ENCODE measurements at regions not wholly inside any gene's neighbourhood (a gene's known extent, or its start where the extent isn't known, plus 50 kb on each side); places are given as distances from the start of the nearest gene placed in this dataset.
A peak's percentile ranks its signal among the peaks of the same experiment; 100 is the strongest.

DNA sequence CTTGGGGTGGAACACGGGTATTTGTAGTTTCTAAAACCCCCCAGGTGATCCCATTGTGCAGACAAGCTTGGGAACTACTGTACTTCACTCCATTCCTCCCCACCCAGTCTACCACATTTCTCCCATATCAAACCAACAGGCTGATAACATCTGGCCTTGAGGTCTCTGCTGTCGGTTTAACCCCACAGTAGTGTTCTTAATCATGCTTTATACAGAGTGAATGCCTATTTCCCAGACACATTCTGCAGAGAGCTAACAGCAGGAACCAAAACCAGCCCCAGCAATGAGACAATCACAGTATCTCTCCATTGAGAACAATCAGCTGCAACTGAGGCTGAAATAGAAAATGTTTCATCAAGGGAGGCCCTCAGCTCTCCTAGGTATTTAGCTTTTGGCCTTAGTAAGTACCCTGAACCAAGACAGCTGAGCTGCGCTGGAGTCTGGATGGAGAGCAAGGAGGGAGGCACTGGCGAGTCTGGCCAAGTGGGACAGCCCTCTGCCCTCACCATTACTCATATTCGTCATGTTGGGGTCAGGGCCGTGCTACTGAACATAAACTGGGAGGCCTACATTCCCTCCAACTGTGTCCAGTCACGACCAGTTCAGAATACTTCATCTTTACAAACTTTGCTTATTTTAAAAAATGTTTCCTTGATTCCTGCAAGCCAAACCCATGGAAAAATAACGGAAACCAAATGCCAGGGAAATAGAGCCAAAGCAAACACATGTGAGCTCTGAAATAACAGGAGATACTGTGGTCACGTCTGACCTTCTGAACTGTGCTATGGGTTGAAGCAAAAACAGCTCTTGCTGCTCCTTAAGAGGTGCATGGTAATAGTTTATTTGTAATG is 81.0 kb downstream of the CCDC34 start:
- POLR2A ChIA-PET (ENCODE audit: low non-redundant PET) = no interaction called here
- Histone ChIP-seq H3K27ac (ENCODE audit: low read depth, low read length, poor library complexity, severe bottlenecking) (no peak overlapping the region), H3K27me3 (replicated peaks; ENCODE audit: insufficient read depth, low read depth, low read length, poor library complexity) (no peaks in the 10 kb centered on the region), H3K9me3 (ENCODE audit: low read depth, low read length, poor library complexity, severe bottlenecking) (no peaks in the 10 kb centered on the region), H3K36me3 (ENCODE audit: insufficient read depth, low read length, poor library complexity, severe bottlenecking) (no peaks in the 10 kb centered on the region), H3K4me1 (ENCODE audit: insufficient read depth, low read length, poor library complexity, severe bottlenecking) (peaks cover 29% of the 10 kb centered on the region), H3K4me3 (ENCODE audit: low read depth, low read length, poor library complexity, severe bottlenecking) (no peak overlapping the region)
- CTCF ChIA-PET = interaction anchor here (0.9 to 1.8 kb wide), 2 partner anchors 14 kb away, joined by 4 to 5 read pairs; no protein-coding TSS in a partner anchor
- intact Hi-C loops (cut with micrococcal nuclease; ENCODE audit: unreplicated experiment) = no loop called here
- BruUV-seq (replicated peaks) = no TSS peak
- TF ChIP-seq EZH2 (IDR thresholded peaks at IDR 0.05; ENCODE audit: borderline replicate concordance, low read depth, low read length, poor library complexity, severe bottlenecking) = no peak
- TF ChIP-seq, protein P1, sequence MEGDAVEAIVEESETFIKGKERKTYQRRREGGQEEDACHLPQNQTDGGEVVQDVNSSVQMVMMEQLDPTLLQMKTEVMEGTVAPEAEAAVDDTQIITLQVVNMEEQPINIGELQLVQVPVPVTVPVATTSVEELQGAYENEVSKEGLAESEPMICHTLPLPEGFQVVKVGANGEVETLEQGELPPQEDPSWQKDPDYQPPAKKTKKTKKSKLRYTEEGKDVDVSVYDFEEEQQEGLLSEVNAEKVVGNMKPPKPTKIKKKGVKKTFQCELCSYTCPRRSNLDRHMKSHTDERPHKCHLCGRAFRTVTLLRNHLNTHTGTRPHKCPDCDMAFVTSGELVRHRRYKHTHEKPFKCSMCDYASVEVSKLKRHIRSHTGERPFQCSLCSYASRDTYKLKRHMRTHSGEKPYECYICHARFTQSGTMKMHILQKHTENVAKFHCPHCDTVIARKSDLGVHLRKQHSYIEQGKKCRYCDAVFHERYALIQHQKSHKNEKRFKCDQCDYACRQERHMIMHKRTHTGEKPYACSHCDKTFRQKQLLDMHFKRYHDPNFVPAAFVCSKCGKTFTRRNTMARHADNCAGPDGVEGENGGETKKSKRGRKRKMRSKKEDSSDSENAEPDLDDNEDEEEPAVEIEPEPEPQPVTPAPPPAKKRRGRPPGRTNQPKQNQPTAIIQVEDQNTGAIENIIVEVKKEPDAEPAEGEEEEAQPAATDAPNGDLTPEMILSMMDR (conservative IDR thresholded peaks at IDR 0.05; ENCODE audit: low read depth, low read length) = no peak
- DNase-seq (ENCODE audit: low spot score) = no peak

DNA sequence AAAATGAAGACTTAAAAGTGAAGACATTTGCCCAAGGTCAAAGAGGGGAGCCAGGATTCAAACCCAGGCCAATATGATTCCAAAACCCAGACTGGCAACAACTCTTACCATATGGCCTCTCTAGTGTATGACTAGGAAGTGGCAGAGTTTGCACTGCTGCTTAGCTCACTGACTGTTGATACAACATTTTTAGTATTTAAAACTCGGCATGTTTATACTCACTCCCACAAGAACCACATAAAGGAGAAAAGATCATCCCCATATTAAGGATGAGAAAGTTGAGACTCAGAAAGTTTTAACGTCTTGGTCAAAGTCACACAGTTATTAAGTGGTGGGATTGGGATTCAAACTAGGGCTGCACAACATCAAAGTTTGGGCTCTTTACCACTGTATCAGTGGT is 81.7 kb downstream of the CCDC34 start:
- H3K4me3 ChIP-seq (ENCODE audit: low read depth, low read length, poor library complexity, severe bottlenecking) = no peak overlapping the region
- ChIA-PET CTCF (interaction anchor here (0.9 kb wide), 1 partner anchor 15 kb away, joined by 4 read pairs; no protein-coding TSS in a partner anchor), POLR2A (ENCODE audit: low non-redundant PET) (no interaction called here)
- no peaks in the 10 kb centered on the region for H3K9me3 ChIP-seq (ENCODE audit: low read depth, low read length, poor library complexity, severe bottlenecking)
- intact Hi-C loops (cut with micrococcal nuclease; ENCODE audit: unreplicated experiment) = no loop called here
- no peak overlapping the region for H3K27ac ChIP-seq (ENCODE audit: low read depth, low read length, poor library complexity, severe bottlenecking)
- BruUV-seq (replicated peaks) = no TSS peak
- TF ChIP-seq, protein P1 (conservative IDR thresholded peaks at IDR 0.05; ENCODE audit: low read depth, low read length) = no peak
- no peaks in the 10 kb centered on the region for H3K27me3 ChIP-seq (replicated peaks; ENCODE audit: insufficient read depth, low read depth, low read length, poor library complexity)
- DNase-seq (ENCODE audit: low spot score) = no peak
- H3K36me3 ChIP-seq (ENCODE audit: insufficient read depth, low read length, poor library complexity, severe bottlenecking) = no peaks in the 10 kb centered on the region
- H3K4me1 ChIP-seq (ENCODE audit: insufficient read depth, low read length, poor library complexity, severe bottlenecking) = peaks cover 29% of the 10 kb centered on the region

DNA sequence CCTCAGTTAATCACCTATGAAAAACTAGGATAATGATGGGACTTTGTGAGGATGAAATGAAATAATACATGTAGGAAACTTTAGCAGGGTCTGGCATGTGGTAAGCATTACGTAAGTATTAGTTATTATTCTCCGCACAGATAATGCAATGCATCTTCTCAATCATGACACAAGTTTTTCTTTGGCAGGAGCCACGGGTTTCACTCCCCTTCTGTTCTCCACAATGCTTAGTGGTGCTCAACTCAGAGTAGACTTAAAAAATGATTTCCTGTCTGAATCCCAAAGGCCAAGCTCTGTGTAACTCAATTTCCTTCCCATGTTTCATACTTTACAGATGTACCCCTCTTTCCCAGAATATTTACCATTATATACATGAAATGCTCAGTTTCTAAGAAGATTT is 82.9 kb downstream of the CCDC34 start:
- ChIA-PET CTCF (interaction anchor here (0.6 to 0.7 kb wide), 3 partner anchors 16 to 192 kb away, joined by 3 to 17 read pairs (median 5); partner anchors contain the start of gene LGR4), POLR2A (ENCODE audit: low non-redundant PET) (interaction anchor here (0.6 kb wide), 1 partner anchor 1385 kb away, joined by 3 read pairs; no protein-coding TSS in a partner anchor)
- no peaks in the 10 kb centered on the region for H3K27me3 ChIP-seq (replicated peaks; ENCODE audit: insufficient read depth, low read depth, low read length, poor library complexity)
- no peak overlapping the region for H3K27ac ChIP-seq (ENCODE audit: low read depth, low read length, poor library complexity, severe bottlenecking)
- no peak for TF ChIP-seq EZH2 (IDR thresholded peaks at IDR 0.05; ENCODE audit: borderline replicate concordance, low read depth, low read length, poor library complexity, severe bottlenecking)
- TF ChIP-seq, protein P1 (conservative IDR thresholded peaks at IDR 0.05; ENCODE audit: low read depth, low read length) = no peak
- intact Hi-C loops (cut with micrococcal nuclease; ENCODE audit: unreplicated experiment) = no loop called here
- peak; percentile 83 for DNase-seq (ENCODE audit: low spot score)
- no peak overlapping the region for H3K4me3 ChIP-seq (ENCODE audit: low read depth, low read length, poor library complexity, severe bottlenecking)
- H3K9me3 ChIP-seq (ENCODE audit: low read depth, low read length, poor library complexity, severe bottlenecking) = no peaks in the 10 kb centered on the region
- peaks cover 29% of the 10 kb centered on the region for H3K4me1 ChIP-seq (ENCODE audit: insufficient read depth, low read length, poor library complexity, severe bottlenecking)
- BruUV-seq (replicated peaks) = no TSS peak
- H3K36me3 ChIP-seq (ENCODE audit: insufficient read depth, low read length, poor library complexity, severe bottlenecking) = no peaks in the 10 kb centered on the region
